ENCODE measurements at regions not wholly inside any gene's neighbourhood (a gene's known extent, or its start where the extent isn't known, plus 50 kb on each side); places are given as distances from the start of the nearest gene placed in this dataset.

DNA sequence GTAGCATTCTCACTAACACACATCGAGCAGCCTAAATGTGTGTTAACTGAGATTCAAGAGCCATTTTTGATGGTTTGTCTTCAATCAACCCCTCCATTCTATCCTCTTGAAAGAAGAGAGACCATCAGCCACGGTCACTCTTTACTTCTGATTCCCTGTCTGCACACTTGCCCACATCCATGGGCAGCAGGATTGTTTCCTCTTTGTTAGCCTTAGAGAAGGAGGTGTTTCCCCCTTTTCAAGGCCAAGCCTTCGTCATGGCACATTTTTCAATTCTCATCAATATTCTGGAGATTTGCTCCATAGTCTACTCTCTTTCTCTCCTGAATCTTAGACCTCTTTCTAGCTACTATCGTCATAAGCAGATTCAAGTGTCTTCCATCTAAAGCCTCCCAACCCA is 522.4 kb upstream of the NAALADL2 start:
- intact Hi-C loops (cut with DNase I): no loop called here
- TF ChIP-seq POLR2AphosphoS5 (IDR thresholded peaks at IDR 0.05; ENCODE audit: insufficient read depth in 1 of 2, low read depth in 1 of 2): no peak
- no peak for TF ChIP-seq POLR2A (IDR thresholded peaks at IDR 0.05)
- TF ChIP-seq, protein P1, sequence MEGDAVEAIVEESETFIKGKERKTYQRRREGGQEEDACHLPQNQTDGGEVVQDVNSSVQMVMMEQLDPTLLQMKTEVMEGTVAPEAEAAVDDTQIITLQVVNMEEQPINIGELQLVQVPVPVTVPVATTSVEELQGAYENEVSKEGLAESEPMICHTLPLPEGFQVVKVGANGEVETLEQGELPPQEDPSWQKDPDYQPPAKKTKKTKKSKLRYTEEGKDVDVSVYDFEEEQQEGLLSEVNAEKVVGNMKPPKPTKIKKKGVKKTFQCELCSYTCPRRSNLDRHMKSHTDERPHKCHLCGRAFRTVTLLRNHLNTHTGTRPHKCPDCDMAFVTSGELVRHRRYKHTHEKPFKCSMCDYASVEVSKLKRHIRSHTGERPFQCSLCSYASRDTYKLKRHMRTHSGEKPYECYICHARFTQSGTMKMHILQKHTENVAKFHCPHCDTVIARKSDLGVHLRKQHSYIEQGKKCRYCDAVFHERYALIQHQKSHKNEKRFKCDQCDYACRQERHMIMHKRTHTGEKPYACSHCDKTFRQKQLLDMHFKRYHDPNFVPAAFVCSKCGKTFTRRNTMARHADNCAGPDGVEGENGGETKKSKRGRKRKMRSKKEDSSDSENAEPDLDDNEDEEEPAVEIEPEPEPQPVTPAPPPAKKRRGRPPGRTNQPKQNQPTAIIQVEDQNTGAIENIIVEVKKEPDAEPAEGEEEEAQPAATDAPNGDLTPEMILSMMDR (IDR thresholded peaks at IDR 0.05): no peak
- H3K27me3 ChIP-seq: no peaks in the 10 kb centered on the region

DNA sequence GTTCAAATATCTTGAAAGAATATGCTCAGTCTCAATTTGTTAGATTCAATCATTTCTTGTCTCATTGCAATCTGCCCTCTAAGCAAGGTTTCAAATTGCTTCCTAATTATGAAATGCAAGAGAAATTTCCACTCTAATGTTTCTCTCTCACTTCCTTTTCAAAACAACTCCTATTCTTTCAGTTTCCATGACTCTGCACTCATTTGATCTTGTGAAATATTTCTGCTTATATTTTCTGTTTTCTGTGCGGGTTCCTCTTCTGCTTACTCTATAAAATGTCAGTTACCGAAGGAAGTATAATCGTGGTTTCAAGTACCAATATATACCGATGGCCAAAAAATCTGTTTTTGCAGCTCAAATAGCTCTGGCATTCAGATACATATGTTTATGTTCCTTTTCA is 521.9 kb upstream of the NAALADL2 start:
- Histone ChIP-seq H3K4me1 (no peaks in the 10 kb centered on the region), H3K36me3 (no peaks in the 10 kb centered on the region), H3K27ac (no peak overlapping the region), H3K27me3 (no peaks in the 10 kb centered on the region), H3K4me3 (no peak overlapping the region), H3K9me3 (no peaks in the 10 kb centered on the region)
- DNase-seq (ENCODE audit: extremely low spot score in 2 of 2): no peak
- TF ChIP-seq POLR2A (IDR thresholded peaks at IDR 0.05): no peak
- no peak for TF ChIP-seq POLR2AphosphoS5 (IDR thresholded peaks at IDR 0.05; ENCODE audit: insufficient read depth in 1 of 2, low read depth in 1 of 2)
- TF ChIP-seq, protein P1 (IDR thresholded peaks at IDR 0.05): no peak
- intact Hi-C loops (cut with DNase I): no loop called here

More for the DNA sequence above, 522.4 kb upstream of the NAALADL2 start:
- no peaks in the 10 kb centered on the region for H3K36me3 ChIP-seq
- no peak overlapping the region for H3K27ac ChIP-seq
- no peak overlapping the region for H3K4me3 ChIP-seq
- no peaks in the 10 kb centered on the region for H3K4me1 ChIP-seq
- no peaks in the 10 kb centered on the region for H3K9me3 ChIP-seq
- DNase-seq (ENCODE audit: extremely low spot score in 2 of 2): no peak

DNA sequence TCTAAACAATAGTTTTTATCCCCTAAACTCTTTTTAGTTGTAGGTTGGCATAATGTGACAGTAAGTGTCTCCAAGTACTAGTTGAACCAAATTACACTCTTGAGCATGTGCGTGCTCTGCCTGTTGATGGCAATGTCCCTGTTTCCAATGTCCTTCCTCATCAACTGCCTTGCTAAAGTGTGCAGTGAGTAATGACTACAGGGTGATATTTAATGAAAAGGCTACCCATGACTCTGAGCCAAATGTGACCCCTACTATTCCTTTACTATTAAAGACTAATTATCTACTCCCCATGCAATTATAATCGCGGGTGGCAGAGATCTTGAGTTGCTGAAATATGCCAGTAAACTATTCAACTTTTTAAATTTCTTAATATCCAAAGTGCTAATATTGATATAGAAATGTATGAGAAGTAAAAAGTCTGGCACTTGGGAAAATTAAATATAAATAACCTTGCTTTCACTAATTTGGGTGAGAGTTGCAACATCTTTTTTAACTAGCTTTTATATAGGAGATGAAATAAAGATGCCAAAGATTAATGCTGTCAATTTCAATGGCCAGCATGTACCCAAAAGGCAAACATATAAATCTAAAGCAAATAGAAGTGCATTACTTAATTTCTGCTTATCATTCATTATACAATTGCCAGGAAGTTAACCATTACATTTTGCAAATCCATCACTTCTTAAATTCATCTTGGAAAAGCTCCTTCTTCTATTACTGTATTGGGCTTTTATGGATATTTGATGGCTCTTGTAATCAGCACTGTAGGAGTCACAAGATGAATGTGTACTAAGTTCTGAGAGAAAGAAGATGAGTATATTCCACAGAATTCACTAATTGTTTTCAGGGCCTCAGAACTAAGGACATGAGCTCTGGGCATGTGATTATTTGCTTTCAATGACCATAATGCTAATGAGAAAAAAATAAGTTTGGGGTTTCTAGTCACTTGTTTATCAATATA is 518.2 kb upstream of the NAALADL2 start:
- Histone ChIP-seq H3K27ac (no peak overlapping the region), H3K4me1 (no peaks in the 10 kb centered on the region), H3K27me3 (no peaks in the 10 kb centered on the region), H3K4me3 (no peak overlapping the region), H3K9me3 (no peaks in the 10 kb centered on the region), H3K36me3 (no peaks in the 10 kb centered on the region)
- TF ChIP-seq POLR2A (IDR thresholded peaks at IDR 0.05) (no peak), POLR2AphosphoS5 (IDR thresholded peaks at IDR 0.05; ENCODE audit: insufficient read depth in 1 of 2, low read depth in 1 of 2) (no peak)
- TF ChIP-seq, protein P1 (IDR thresholded peaks at IDR 0.05): no peak
- intact Hi-C loops (cut with DNase I): no loop called here
- DNase-seq (ENCODE audit: extremely low spot score in 2 of 2): no peak

DNA sequence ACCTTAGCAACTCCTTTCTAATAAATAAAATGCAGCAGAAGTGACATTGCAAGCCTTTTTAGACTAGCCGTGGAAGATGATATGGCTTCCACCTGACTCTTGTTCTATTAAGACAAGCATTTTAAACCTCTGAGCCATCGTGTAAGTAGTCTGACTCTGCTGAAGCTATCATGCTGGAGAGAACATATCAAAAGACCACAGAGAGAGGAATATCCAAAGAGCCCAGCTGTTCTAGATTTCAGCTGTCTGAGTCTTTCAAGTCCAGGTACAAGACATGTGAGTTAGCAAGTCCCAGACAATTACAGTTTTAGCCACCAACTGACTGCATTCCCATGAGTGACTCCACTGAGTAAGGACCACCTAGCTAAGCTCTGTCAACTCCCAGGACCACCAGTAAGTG is 517.0 kb upstream of the NAALADL2 start:
- intact Hi-C loops (cut with DNase I): no loop called here
- H3K27me3 ChIP-seq: no peaks in the 10 kb centered on the region
- no peaks in the 10 kb centered on the region for H3K4me1 ChIP-seq
- H3K9me3 ChIP-seq: no peaks in the 10 kb centered on the region
- TF ChIP-seq, protein P1 (IDR thresholded peaks at IDR 0.05): no peak
- TF ChIP-seq POLR2A (IDR thresholded peaks at IDR 0.05): no peak
- no peak overlapping the region for H3K4me3 ChIP-seq
- H3K27ac ChIP-seq: no peak overlapping the region
- no peaks in the 10 kb centered on the region for H3K36me3 ChIP-seq
- no peak for DNase-seq (ENCODE audit: extremely low spot score in 2 of 2)

DNA sequence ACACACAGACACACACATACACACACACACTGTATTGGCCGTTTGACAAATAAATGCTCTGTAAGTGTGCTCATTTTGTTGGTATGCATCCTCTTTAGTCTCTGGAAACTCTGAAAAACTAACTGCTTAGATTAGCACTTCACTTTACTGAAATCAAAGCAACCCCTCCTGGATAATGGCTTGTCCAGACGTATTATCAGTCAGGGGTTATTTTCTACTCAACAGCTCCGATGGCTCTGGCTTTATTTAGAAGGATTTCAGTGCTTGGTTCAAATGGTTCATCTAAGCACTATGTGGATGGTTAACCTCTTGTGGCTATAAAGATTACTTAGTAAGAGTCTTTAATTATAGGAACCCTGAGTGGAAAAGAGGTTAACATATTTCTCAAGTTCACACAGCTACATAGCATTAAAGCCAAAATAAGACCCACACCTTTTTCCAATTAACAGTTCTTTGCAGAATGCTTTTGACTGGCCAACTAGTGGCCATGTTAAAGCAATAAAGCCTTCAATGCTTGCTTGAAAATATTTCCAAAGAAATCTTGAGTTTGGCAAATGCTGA is 516.1 kb upstream of the NAALADL2 start:
- Histone ChIP-seq H3K4me3 (no peak overlapping the region), H3K27me3 (no peaks in the 10 kb centered on the region), H3K27ac (no peak overlapping the region), H3K4me1 (no peaks in the 10 kb centered on the region), H3K36me3 (no peaks in the 10 kb centered on the region), H3K9me3 (no peaks in the 10 kb centered on the region)
- no peak for DNase-seq (ENCODE audit: extremely low spot score in 2 of 2)
- intact Hi-C loops (cut with DNase I): no loop called here
- TF ChIP-seq POLR2AphosphoS5 (IDR thresholded peaks at IDR 0.05; ENCODE audit: insufficient read depth in 1 of 2, low read depth in 1 of 2): no peak
- TF ChIP-seq POLR2A (IDR thresholded peaks at IDR 0.05): no peak
- TF ChIP-seq, protein P1 (IDR thresholded peaks at IDR 0.05): no peak

All from vagina (tissue), 2 donors.